IPS DF 6.9 (cell line): ENCODE measurements at regions not wholly inside any gene's neighbourhood (a gene's known extent, or its start where the extent isn't known, plus 50 kb on each side); places are given as distances from the start of the nearest gene placed in this dataset.
"Not testable (repeated sequence)": the region's sequence is repeated elsewhere in the genome, so short reads cannot be mapped to it uniquely, and the experiment has no call there.

Experiments used
- DNase-seq: peaks from one replicate; pipeline ENCODE4 v3.0.0-alpha.2; 2013; ENCODE audit warnings: low read depth, low spot score
- H3K27ac ChIP-seq: one replicate; pipeline ENCODE4 v1.5.1; 2013; ENCODE audit warnings: low read length, control low read depth
- H3K27me3 ChIP-seq: 2 replicates; pipeline ENCODE4 v1.6.1; 2013; ENCODE audit warnings: mild to moderate bottlenecking, low read length; ENCODE audit not compliant: control insufficient read depth, insufficient read depth
- H3K36me3 ChIP-seq: 2 replicates; pipeline ENCODE4 v1.6.1; 2013; ENCODE audit warnings: low read length; ENCODE audit not compliant: control insufficient read depth, insufficient read depth
- H3K4me1 ChIP-seq: 2 replicates; pipeline ENCODE4 v1.6.1; 2013; ENCODE audit warnings: low read length; ENCODE audit not compliant: control insufficient read depth, insufficient read depth
- H3K4me3 ChIP-seq: 2 replicates; pipeline ENCODE4 v1.5.1; 2013; ENCODE audit warnings: mild to moderate bottlenecking, low read length
- H3K9me3 ChIP-seq: 2 replicates; pipeline ENCODE4 v1.6.1; 2013; ENCODE audit warnings: low read length, inconsistent platforms; ENCODE audit not compliant: control insufficient read depth, insufficient read depth
- WGBS: extraction: QIAGEN DNeasy Blood & Tissue Kit; methylation state at CpG from one replicate; pipeline ENCODE4 v1.1.7; 2013; ENCODE audit warnings: mixed read lengths, missing lambda C conversion rate; ENCODE audit not compliant: insufficient read length, insufficient coverage; 5-methylcytosine and 5-hydroxymethylcytosine counted together

GRCh38 chr12:131284954-131285904 is 331.5 kb downstream of the ADGRD1 start:
- H3K27ac ChIP-seq, H3K4me3 ChIP-seq, DNase-seq, H3K27me3 ChIP-seq, H3K36me3 ChIP-seq, H3K9me3 ChIP-seq, H3K4me1 ChIP-seq: not testable (repeated sequence)
- WGBS: no CpG with 5 or more reads among the region's 9 CpGs

- H3K27ac ChIP-seq, H3K36me3 ChIP-seq, DNase-seq, H3K9me3 ChIP-seq, H3K4me3 ChIP-seq, H3K4me1 ChIP-seq, H3K27me3 ChIP-seq: not testable (repeated sequence)
- no CpG with 5 or more reads among the region's 19 CpGs for WGBS
Measured at GRCh38 chr12:131285905-131286295, 332.2 kb downstream of the ADGRD1 start.

DNA sequence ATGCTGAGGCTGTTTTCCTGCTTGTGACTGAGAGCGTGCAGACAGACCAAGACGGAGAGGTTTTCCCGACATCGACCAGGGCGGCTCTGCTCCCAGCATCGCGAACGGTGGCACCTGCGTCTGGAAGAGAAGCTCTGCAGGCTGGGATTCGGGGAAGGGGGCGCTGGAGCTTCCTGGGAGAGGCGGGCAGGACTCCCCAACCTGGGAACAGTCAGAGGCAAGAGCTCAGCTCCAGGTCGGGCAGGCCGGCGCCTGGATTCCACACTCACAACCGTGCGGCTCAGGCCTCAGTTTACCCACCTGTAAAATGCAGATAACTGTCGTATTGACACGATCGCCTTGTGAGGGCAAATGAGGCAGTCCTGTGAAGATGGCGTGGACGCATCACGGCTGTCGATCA is 332.6 kb downstream of the ADGRD1 start:
- H3K27ac ChIP-seq, H3K9me3 ChIP-seq, H3K4me3 ChIP-seq, H3K27me3 ChIP-seq, H3K36me3 ChIP-seq, DNase-seq, H3K4me1 ChIP-seq: not testable (repeated sequence)
- no CpG with 5 or more reads among the region's 24 CpGs for WGBS

GRCh38 chr12:131287015-131287937 is 333.6 kb downstream of the ADGRD1 start:
- H3K27me3 ChIP-seq: no peaks in the 10 kb centered on the region
- no peaks in the 10 kb centered on the region for H3K4me1 ChIP-seq
- no peaks in the 10 kb centered on the region for H3K9me3 ChIP-seq
- H3K4me3 ChIP-seq: no peak overlapping the region
- WGBS: no CpG with 5 or more reads among the region's 25 CpGs
- DNase-seq: no peak
- H3K36me3 ChIP-seq: no peaks in the 10 kb centered on the region
- no peak overlapping the region for H3K27ac ChIP-seq

DNA sequence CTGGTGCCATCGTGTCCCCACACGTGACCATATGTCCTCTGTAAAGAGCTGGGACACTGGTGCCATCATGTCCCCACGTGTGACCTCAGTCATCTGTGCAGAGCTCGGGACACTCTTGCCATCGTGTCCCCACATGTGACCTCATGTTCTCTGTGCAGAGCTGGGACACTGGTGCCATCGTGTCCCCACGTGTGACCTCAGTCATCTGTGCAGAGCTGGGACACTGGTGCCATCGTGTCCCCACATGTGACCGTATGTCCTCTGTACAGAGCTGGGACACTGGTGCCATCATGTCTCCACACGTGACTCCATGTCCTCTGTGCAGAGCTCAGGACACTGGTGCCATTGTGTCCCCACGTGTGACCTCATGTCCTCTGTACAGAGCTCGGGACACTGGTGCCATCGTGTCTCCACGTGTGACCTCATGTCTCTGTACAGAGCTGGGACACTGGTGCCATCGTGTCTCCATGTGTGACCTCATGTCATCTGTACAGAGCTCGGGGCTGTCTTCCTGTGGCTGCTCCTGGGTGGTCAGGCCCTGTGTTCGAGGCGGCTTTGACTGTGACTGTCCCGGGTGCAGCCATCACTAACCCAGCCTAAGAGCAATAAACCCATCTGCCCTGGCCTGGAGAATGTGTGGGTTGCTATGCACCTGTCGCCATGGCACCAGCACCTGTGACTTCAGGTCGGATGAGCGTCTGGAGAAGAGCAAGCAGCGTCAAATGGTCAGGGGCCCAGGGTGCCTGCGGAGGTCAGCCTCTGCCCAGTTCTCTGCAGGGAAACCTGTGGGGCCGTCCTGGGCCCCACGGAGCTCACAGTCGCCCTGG is 334.4 kb downstream of the ADGRD1 start:
- H3K27ac ChIP-seq: no peak overlapping the region
- H3K9me3 ChIP-seq: no peaks in the 10 kb centered on the region
- WGBS: no CpG with 5 or more reads among the region's 27 CpGs
- no peaks in the 10 kb centered on the region for H3K36me3 ChIP-seq
- no peaks in the 10 kb centered on the region for H3K27me3 ChIP-seq
- no peak for DNase-seq
- no peak overlapping the region for H3K4me3 ChIP-seq
- H3K4me1 ChIP-seq: no peaks in the 10 kb centered on the region

DNA sequence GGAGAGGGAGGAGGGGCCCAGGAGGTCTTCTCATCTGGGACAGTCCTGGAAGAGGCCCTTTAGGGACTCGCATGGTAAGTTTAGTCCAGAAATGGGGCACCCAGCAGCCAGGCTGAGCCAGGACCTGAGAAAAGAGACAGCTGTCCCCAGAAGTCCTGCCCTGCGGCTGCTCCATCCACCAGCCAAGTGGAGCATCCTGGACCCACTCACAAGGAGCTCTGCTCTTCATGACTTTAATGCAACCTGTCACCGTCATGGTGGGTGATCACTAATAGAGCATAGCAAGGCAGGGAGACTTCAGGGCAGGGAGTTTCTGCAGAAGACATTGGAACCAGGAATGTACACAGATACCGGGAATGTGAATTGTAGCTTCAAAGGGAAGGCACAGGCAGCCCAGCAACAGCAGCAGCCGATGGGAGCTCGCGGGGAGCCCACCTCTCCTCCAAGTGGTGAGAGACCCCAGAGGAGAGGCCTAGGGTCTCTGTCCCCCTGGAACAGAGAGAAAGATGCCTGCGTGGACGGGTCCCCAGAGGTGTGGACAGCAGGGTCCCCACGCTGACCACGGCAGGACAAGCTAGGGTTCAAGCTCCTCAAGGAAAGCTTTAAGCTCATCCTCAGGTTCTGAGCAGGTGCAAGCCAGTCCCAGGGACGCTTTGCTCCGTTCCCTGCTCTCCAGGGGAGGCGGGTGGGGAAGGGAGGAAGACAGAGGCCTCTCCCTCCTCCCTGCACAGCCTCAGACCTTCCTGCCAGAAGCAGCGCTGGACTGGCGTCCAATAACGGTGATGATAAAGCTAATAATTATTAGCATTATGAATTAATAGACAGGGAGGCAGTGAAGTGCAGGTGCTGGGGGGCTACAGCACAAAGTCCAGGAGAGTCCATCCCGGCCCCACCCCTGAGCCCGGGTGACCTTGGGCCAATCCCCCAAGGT is 335.3 kb downstream of the ADGRD1 start:
- not testable (repeated sequence) for DNase-seq, H3K27me3 ChIP-seq
- WGBS: no CpG with 5 or more reads among the region's 19 CpGs

GRCh38 chr12:131289807-131290206 is 336.1 kb downstream of the ADGRD1 start:
- no CpG with 5 or more reads among the region's 8 CpGs for WGBS
- H3K27me3 ChIP-seq, H3K4me3 ChIP-seq, H3K4me1 ChIP-seq, H3K27ac ChIP-seq, H3K36me3 ChIP-seq, DNase-seq, H3K9me3 ChIP-seq: not testable (repeated sequence)

More for the DNA sequence above, 335.3 kb downstream of the ADGRD1 start:
- H3K4me3 ChIP-seq, H3K9me3 ChIP-seq, H3K36me3 ChIP-seq, H3K4me1 ChIP-seq, H3K27ac ChIP-seq: not testable (repeated sequence)

GRCh38 chr12:131290255-131290959 is 336.7 kb downstream of the ADGRD1 start:
- H3K27ac ChIP-seq: no peak overlapping the region
- no peaks in the 10 kb centered on the region for H3K9me3 ChIP-seq
- H3K4me3 ChIP-seq: no peak overlapping the region
- H3K36me3 ChIP-seq: no peaks in the 10 kb centered on the region
- no peaks in the 10 kb centered on the region for H3K27me3 ChIP-seq
- peaks cover 1% of the 10 kb centered on the region; the same call in 1 of the 2 replicates for H3K4me1 ChIP-seq
- no CpG with 5 or more reads among the region's 10 CpGs for WGBS
- DNase-seq: no peak
